LNCaP clone FGC (cell line): ENCODE measurements at regions not wholly inside any gene's neighbourhood (a gene's known extent, or its start where the extent isn't known, plus 50 kb on each side); places are given as distances from the start of the nearest gene placed in this dataset.
"Not testable (repeated sequence)": the region's sequence is repeated elsewhere in the genome, so short reads cannot be mapped to it uniquely, and the experiment has no call there.

Experiments
- DNase-seq: peaks from one replicate; pipeline ENCODE4 v3.0.0-alpha.2; 2011; ENCODE audit warnings: low read depth
- H3K4me3 ChIP-seq: 2 replicates; pipeline ENCODE4 v1.5.1; 2011; ENCODE audit warnings: mild to moderate bottlenecking, low read depth, low read length, control low read depth
- CTCF ChIP-seq: IDR thresholded peaks from 2 replicates; pipeline ENCODE4 v1.5.1; 2012; ENCODE audit warnings: mild to moderate bottlenecking; ENCODE audit not compliant: control insufficient read depth, insufficient read depth; ENCODE audit errors: extremely low read depth

DNA sequence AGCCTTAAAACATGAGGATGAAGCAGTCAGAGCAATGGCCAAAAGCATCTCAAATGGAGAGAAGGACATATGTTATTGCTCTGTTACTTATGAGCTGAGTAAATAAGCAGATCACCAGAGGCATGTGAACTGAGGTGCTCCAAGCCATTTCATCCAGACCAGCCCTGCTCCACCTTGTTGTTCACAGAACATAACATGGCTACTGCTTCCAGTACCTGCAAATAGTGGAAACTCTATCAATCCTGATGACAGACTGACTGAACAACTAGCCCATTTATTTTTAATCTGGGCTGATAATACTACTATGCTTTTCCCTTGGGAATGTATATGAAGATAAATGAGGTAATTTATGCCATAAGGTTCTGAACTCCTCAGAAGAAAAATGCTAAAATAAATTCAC is 1164.7 kb downstream of the FAM181B start:
- TF ChIP-seq CTCF, result no peak
- no peak for DNase-seq
- H3K4me3 ChIP-seq, result no peak overlapping the region

GRCh38 chr11:81548123-81548522 is 1185.5 kb downstream of the FAM181B start:
- DNase-seq, result no peak
- H3K4me3 ChIP-seq, result no peak overlapping the region
- no peak for TF ChIP-seq CTCF

DNA sequence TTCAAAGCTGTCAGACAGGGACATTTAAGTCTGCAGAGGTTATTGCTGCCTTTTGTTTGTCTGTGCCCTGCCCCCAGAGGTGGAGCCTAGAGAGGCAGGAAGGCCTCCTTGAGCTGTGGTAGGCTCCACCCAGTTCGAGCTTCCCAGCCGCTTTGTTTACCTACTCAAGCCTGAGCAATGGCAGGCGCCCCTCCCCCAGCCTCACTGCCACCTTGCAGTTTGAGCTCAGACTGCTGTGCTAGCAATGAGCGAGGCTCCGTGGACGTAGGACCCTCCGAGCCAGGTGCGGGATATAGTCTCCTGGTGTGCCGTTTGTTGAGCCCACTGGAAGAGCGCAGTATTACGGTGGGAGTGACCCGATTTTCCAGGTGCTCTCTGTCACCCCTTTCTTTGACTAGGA is 1193.9 kb downstream of the FAM181B start:
- H3K4me3 ChIP-seq, DNase-seq: not testable (repeated sequence)

DNA sequence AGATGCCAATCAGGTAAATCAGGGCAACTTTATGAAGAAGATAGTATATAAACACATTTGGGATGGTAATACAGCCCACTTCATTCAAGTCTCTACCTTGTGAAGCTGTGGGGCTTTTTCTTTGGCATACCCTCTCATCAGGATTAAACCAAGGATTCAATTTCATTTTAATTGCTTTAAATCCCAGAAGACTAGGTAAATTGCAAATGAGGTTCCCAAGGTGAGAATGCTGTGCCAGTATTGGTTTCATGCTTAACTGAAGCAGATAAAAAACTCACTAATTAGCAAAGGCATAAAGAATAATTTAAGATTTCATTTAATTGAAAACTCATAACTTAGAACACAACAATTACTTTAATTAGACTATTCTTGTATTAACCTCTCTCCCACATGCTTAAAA is 1218.1 kb downstream of the FAM181B start:
- no peak overlapping the region for H3K4me3 ChIP-seq
- TF ChIP-seq CTCF, result no peak

GRCh38 chr11:81497202-81497804 is 1236.4 kb downstream of the FAM181B start:
- DNase-seq, result peak; percentile 6
- no peak overlapping the region for H3K4me3 ChIP-seq
- TF ChIP-seq CTCF, result peak; percentile 61

More for the DNA sequence above, 1218.1 kb downstream of the FAM181B start:
- DNase-seq, result no peak

GRCh38 chr11:81496601-81497000 is 1237.1 kb downstream of the FAM181B start:
- DNase-seq, result no peak
- no peak for TF ChIP-seq CTCF
- no peak overlapping the region for H3K4me3 ChIP-seq

GRCh38 chr11:81495699-81496292 is 1237.9 kb downstream of the FAM181B start:
- no peak for TF ChIP-seq CTCF
- H3K4me3 ChIP-seq, result no peak overlapping the region
- DNase-seq, result no peak
